Brain microvascular endothelial cell (primary cell): ENCODE measurements at regions not wholly inside any gene's neighbourhood (a gene's known extent, or its start where the extent isn't known, plus 50 kb on each side); places are given as distances from the start of the nearest gene placed in this dataset.

Experiments used
- DNase-seq: peaks from one replicate; pipeline ENCODE4 v3.0.0-alpha.2; 2020
- H3K27ac ChIP-seq: fragments of 250-450 bp; sonication (Bioruptor Pico); 2 replicates; pipeline ENCODE4 v1.5.1; 2020; ENCODE audit warnings: mild to moderate bottlenecking, moderate library complexity
- H3K27me3 ChIP-seq: fragments of 250-450 bp; sonication (Bioruptor Pico); replicated peaks from 2 replicates; pipeline ENCODE4 v1.5.1; 2020; ENCODE audit warnings: mild to moderate bottlenecking
- H3K36me3 ChIP-seq: fragments of 250-450 bp; sonication (Bioruptor Pico); replicated peaks from 2 replicates; pipeline ENCODE4 v1.5.1; 2020; ENCODE audit warnings: mild to moderate bottlenecking
- H3K4me3 ChIP-seq: 2 replicates; pipeline ENCODE4 v1.5.1; 2011; ENCODE audit warnings: low read depth, mild to moderate bottlenecking, control low read depth, low read length, moderate library complexity
- in situ Hi-C: cut with HindIII; loops from 2 replicates; pipeline ENCODE4 v1.10.0; 2017; ENCODE audit warnings: low sequenced_read_pairs, low pct_ligation_motif_present
- TF ChIP-seq, protein P1 (sequence below): IDR thresholded peaks from 2 replicates; pipeline ENCODE4 v1.5.1; 2011; ENCODE audit warnings: low read depth, mild to moderate bottlenecking, moderate library complexity, low read length, control low read depth, inconsistent platforms; ENCODE audit errors: missing control alignments

GRCh38 chr9:96133321-96134021, 168.5 kb downstream of the HSD17B3 start:
- in situ Hi-C loops = no loop called here
- TF ChIP-seq, protein P1, sequence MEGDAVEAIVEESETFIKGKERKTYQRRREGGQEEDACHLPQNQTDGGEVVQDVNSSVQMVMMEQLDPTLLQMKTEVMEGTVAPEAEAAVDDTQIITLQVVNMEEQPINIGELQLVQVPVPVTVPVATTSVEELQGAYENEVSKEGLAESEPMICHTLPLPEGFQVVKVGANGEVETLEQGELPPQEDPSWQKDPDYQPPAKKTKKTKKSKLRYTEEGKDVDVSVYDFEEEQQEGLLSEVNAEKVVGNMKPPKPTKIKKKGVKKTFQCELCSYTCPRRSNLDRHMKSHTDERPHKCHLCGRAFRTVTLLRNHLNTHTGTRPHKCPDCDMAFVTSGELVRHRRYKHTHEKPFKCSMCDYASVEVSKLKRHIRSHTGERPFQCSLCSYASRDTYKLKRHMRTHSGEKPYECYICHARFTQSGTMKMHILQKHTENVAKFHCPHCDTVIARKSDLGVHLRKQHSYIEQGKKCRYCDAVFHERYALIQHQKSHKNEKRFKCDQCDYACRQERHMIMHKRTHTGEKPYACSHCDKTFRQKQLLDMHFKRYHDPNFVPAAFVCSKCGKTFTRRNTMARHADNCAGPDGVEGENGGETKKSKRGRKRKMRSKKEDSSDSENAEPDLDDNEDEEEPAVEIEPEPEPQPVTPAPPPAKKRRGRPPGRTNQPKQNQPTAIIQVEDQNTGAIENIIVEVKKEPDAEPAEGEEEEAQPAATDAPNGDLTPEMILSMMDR = no peak

DNA sequence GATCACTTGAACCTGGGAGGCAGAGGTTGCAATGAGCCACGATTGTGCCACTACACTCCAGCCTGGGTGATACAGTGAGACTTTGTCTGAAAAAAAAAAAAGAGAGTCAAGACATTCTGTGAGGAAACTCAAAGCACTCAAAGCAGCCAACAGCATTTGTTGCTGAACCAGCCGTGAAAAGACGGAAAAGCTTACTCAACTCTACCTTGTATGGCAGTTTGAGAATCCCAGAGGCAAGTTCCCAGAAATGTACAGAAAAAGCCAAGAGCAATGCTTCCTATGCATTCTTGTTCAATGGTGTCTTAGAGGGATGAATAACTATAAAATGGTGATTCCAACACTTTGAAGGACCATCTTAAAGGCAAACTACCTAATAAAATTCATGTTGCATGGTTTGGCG, 170.2 kb downstream of the HSD17B3 start:
- no peak overlapping the region for H3K27ac ChIP-seq
- H3K36me3 ChIP-seq = no peaks in the 10 kb centered on the region
- no peak overlapping the region for H3K4me3 ChIP-seq
- no peak for DNase-seq
- TF ChIP-seq, protein P1 = no peak
- H3K27me3 ChIP-seq = no peaks in the 10 kb centered on the region
- in situ Hi-C loops = no loop called here

More at GRCh38 chr9:96133321-96134021, 168.5 kb downstream of the HSD17B3 start:
- no peak overlapping the region for H3K27ac ChIP-seq
- H3K36me3 ChIP-seq = no peaks in the 10 kb centered on the region
- DNase-seq = no peak
- H3K27me3 ChIP-seq = no peaks in the 10 kb centered on the region
- H3K4me3 ChIP-seq = no peak overlapping the region

GRCh38 chr9:96130970-96131369, 171.0 kb downstream of the HSD17B3 start:
- Histone ChIP-seq H3K27me3 (no peaks in the 10 kb centered on the region), H3K36me3 (no peaks in the 10 kb centered on the region), H3K27ac (no peak overlapping the region), H3K4me3 (no peak overlapping the region)
- in situ Hi-C loops = no loop called here
- DNase-seq = no peak
- TF ChIP-seq, protein P1 = no peak

DNA sequence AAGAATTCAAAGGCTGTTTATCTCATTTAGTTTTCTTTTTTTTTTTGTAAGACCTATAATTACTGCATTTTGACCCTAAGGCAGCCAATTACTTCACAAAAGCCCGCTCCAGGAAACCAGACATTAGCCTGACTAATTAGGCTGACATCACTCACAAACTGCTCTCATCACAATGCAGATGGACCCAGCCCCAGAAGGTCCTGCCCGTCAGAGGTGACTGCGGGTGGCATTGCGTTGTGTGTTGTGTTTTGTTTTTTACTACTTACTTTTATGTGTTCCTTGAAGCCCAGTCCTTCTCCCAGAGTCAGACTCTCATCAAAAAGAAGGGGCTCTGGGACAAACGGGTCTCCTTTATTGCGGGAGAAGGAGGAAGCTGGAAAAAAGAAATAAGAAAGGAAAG, 172.2 kb downstream of the HSD17B3 start:
- Histone ChIP-seq H3K27ac (no peak overlapping the region), H3K36me3 (no peaks in the 10 kb centered on the region), H3K27me3 (no peaks in the 10 kb centered on the region), H3K4me3 (no peak overlapping the region)
- in situ Hi-C loops = no loop called here
- no peak for DNase-seq
- TF ChIP-seq, protein P1 = no peak

- in situ Hi-C loops = no loop called here
- TF ChIP-seq, protein P1 = no peak
- H3K36me3 ChIP-seq = no peaks in the 10 kb centered on the region
- no peak overlapping the region for H3K27ac ChIP-seq
- H3K27me3 ChIP-seq = no peaks in the 10 kb centered on the region
- no peak for DNase-seq
- no peak overlapping the region for H3K4me3 ChIP-seq
Observed at GRCh38 chr9:96128880-96129279, 173.1 kb downstream of the HSD17B3 start.
